ENCODE measurements at regions not wholly inside any gene's neighbourhood (a gene's known extent, or its start where the extent isn't known, plus 50 kb on each side); places are given as distances from the start of the nearest gene placed in this dataset.

DNA sequence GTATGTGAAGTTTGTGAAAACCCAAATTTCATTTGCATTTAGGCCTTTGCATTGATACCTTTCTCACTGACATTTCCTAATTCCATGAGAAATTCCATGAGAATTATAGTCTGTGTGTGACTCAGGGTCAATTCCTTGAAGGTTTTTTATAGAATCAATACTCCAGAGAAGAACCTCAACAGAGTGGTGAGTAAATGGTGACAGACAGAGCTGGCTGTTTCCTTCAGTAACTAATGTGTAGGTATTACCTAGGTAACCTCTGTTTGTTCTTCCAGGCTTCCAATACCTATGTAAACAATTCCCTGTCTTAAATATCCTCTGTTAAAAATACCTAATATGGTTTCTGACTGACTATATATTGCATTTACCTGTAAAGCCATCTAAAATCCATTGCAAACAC, 117.0 kb downstream of the TTC8 start:
- TF ChIP-seq, protein P1, sequence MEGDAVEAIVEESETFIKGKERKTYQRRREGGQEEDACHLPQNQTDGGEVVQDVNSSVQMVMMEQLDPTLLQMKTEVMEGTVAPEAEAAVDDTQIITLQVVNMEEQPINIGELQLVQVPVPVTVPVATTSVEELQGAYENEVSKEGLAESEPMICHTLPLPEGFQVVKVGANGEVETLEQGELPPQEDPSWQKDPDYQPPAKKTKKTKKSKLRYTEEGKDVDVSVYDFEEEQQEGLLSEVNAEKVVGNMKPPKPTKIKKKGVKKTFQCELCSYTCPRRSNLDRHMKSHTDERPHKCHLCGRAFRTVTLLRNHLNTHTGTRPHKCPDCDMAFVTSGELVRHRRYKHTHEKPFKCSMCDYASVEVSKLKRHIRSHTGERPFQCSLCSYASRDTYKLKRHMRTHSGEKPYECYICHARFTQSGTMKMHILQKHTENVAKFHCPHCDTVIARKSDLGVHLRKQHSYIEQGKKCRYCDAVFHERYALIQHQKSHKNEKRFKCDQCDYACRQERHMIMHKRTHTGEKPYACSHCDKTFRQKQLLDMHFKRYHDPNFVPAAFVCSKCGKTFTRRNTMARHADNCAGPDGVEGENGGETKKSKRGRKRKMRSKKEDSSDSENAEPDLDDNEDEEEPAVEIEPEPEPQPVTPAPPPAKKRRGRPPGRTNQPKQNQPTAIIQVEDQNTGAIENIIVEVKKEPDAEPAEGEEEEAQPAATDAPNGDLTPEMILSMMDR (IDR thresholded peaks at IDR 0.05), result no peak
- TF ChIP-seq POLR2A (IDR thresholded peaks at IDR 0.05), result no peak
